HL-60 (cell line): ENCODE measurements at regions not wholly inside any gene's neighbourhood (a gene's known extent, or its start where the extent isn't known, plus 50 kb on each side); places are given as distances from the start of the nearest gene placed in this dataset.

Experiments used
- DNase-seq, 2 experiments: peaks; one replicate each; pipeline ENCODE4 v3.0.0-alpha.2; 2010 to 2020; ENCODE audit warnings: low read depth in 1 of 2, low spot score in 1 of 2
- H3K27ac ChIP-seq: fragments of 250-450 bp; sonication (Bioruptor Pico); replicated peaks from 2 replicates; pipeline ENCODE4 v1.5.1; 2020; ENCODE audit warnings: mild to moderate bottlenecking, moderate library complexity
- H3K27me3 ChIP-seq: fragments of 250-450 bp; sonication (Bioruptor Pico); 2 replicates; pipeline ENCODE4 v1.5.1; 2021; ENCODE audit warnings: mild to moderate bottlenecking, moderate library complexity; ENCODE audit not compliant: insufficient read depth, poor library complexity, severe bottlenecking
- H3K4me3 ChIP-seq: replicated peaks from 2 replicates; pipeline ENCODE4 v1.5.1; 2011; ENCODE audit warnings: mild to moderate bottlenecking, control low read depth, low read length; ENCODE audit not compliant: insufficient read depth
- CTCF ChIP-seq: IDR thresholded peaks from one replicate; pipeline ENCODE4 v1.5.1; 2011; ENCODE audit warnings: low read length, control low read depth, inconsistent platforms; ENCODE audit not compliant: insufficient read depth
- GABPA ChIP-seq: IDR thresholded peaks from 2 replicates; pipeline ENCODE4 v1.6.1; 2012; ENCODE audit warnings: low read depth
- POLR2AphosphoS5 ChIP-seq: IDR thresholded peaks from 2 replicates; pipeline ENCODE4 v1.6.1; 2012; ENCODE audit warnings: low read depth
- REST ChIP-seq: IDR thresholded peaks from 2 replicates; pipeline ENCODE4 v1.6.1; 2012; ENCODE audit warnings: low read depth; ENCODE audit not compliant: insufficient replicate concordance
- SPI1 ChIP-seq: IDR thresholded peaks from 2 replicates; pipeline ENCODE4 v1.6.1; 2012; ENCODE audit warnings: low read depth, mild to moderate bottlenecking, borderline replicate concordance

DNA sequence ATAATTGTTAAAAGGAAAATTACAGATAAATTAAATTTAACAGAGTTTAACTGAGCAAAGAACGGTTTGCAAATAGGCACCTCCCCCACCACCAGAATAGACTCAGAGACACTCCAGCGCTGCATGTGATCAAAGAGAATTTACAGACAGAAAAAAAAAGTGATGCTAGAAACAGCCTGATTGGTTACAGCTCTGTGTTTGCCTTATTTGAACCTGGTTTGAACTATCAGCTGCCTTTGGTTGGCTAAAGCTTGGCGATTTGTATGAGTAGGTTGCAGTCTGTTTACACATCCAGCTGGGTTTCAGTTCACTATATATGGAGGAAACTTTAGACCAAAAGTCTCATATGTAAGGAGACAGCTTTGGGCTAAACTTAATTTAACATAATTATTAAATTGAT, 249.1 kb downstream of the ENC1 start:
- Histone ChIP-seq H3K4me3 (no peak overlapping the region), H3K27ac (no peak overlapping the region), H3K27me3 (no peaks in the 10 kb centered on the region)
- no peak for DNase-seq
- TF ChIP-seq SPI1, result no peak
- no peak for TF ChIP-seq REST
- TF ChIP-seq CTCF, result no peak
- no peak for TF ChIP-seq GABPA
- TF ChIP-seq POLR2AphosphoS5, result no peak

- Histone ChIP-seq H3K27ac (no peak overlapping the region), H3K27me3 (no peaks in the 10 kb centered on the region), H3K4me3 (no peak overlapping the region)
- TF ChIP-seq CTCF (no peak), REST (no peak), POLR2AphosphoS5 (no peak)
- DNase-seq, result no peak
These were observed 249.7 kb downstream of the ENC1 start for GRCh38 chr5:74390822-74391221.

DNA sequence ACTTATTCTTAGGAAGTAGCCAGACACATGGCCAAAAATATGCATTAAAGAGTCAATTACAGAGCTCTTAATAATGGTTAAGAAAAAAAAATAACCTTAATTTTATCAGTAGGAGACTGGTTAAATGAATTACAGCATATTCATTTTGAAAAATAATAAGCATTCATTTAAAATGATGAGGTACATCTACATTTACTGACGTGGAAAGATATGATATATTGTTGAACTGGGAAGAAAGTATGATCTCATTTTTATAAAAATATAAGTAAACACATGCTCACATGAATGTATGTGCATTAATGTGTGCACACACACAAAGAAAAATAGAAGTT, 250.3 kb downstream of the ENC1 start:
- no peak for TF ChIP-seq SPI1
- no peak for TF ChIP-seq CTCF
- TF ChIP-seq POLR2AphosphoS5, result no peak
- no peak for TF ChIP-seq GABPA
- no peak for TF ChIP-seq REST
- Histone ChIP-seq H3K27ac (no peak overlapping the region), H3K4me3 (no peak overlapping the region), H3K27me3 (no peaks in the 10 kb centered on the region)
- no peak for DNase-seq
